ENCODE measurements at regions not wholly inside any gene's neighbourhood (a gene's known extent, or its start where the extent isn't known, plus 50 kb on each side); places are given as distances from the start of the nearest gene placed in this dataset.

- TF ChIP-seq CTCF (IDR thresholded peaks at IDR 0.05; ENCODE audit: low read length), result no peak
- TF ChIP-seq EZH2 (IDR thresholded peaks at IDR 0.05; ENCODE audit: borderline replicate concordance, low read length), result no peak
These were observed 2091.1 kb upstream of the PIK3C3 start for GRCh38 chr18:39863916-39864315.
